RWPE2 (cell line): ENCODE measurements at regions not wholly inside any gene's neighbourhood (a gene's known extent, or its start where the extent isn't known, plus 50 kb on each side); places are given as distances from the start of the nearest gene placed in this dataset.

ENCODE experiments used
- ATAC-seq: fragments of 200-7000 bp; cut with Tn5 transposase; 3 replicates; pipeline ENCODE4 v1.9.1; 2021; ENCODE audit warnings: low read depth
- DNase-seq: peaks from one replicate; pipeline ENCODE4 v3.0.0-alpha.2; 2020; ENCODE audit warnings: low spot score
- H3K27ac ChIP-seq: fragments of 450-650 bp; 2 replicates; pipeline ENCODE4 v1.5.1; 2017; ENCODE audit warnings: mild to moderate bottlenecking; ENCODE audit not compliant: poor library complexity, severe bottlenecking
- H3K27me3 ChIP-seq: fragments of 250-450 bp; sonication (Bioruptor Pico); 2 replicates; pipeline ENCODE4 v1.5.1; 2021; ENCODE audit warnings: mild to moderate bottlenecking, moderate library complexity; ENCODE audit not compliant: insufficient read depth, poor library complexity, severe bottlenecking
- H3K36me3 ChIP-seq: fragments of 250-450 bp; sonication (Bioruptor Pico); 2 replicates; pipeline ENCODE4 v1.5.1; 2020; ENCODE audit warnings: low read depth, mild to moderate bottlenecking, moderate library complexity
- H3K4me1 ChIP-seq: fragments of 250-450 bp; sonication (Bioruptor Pico); 2 replicates; pipeline ENCODE4 v1.5.1; 2021; ENCODE audit warnings: mild to moderate bottlenecking, moderate library complexity; ENCODE audit not compliant: insufficient read depth, poor library complexity, severe bottlenecking
- H3K4me3 ChIP-seq: fragments of 250-450 bp; sonication (Bioruptor Pico); 2 replicates; pipeline ENCODE4 v1.5.1; 2021; ENCODE audit warnings: mild to moderate bottlenecking, moderate library complexity; ENCODE audit not compliant: severe bottlenecking
- H3K9me3 ChIP-seq: fragments of 250-450 bp; sonication (Bioruptor Pico); 2 replicates; pipeline ENCODE4 v1.5.1; 2021; ENCODE audit warnings: mild to moderate bottlenecking, moderate library complexity; ENCODE audit not compliant: severe bottlenecking
- CTCF ChIP-seq: fragments of 450-650 bp; IDR thresholded peaks from one replicate; pipeline ENCODE4 v1.5.1; 2017; ENCODE audit warnings: mild to moderate bottlenecking, moderate library complexity; ENCODE audit not compliant: poor library complexity, severe bottlenecking

- no peak for ATAC-seq
- no peak overlapping the region for H3K4me3 ChIP-seq
- H3K27me3 ChIP-seq = peaks cover 36% of the 10 kb centered on the region
- DNase-seq = peak; percentile 38
- no peaks in the 10 kb centered on the region for H3K36me3 ChIP-seq
- no peaks in the 10 kb centered on the region for H3K9me3 ChIP-seq
- no peak overlapping the region for H3K27ac ChIP-seq
- H3K4me1 ChIP-seq = no peaks in the 10 kb centered on the region
- no peak for TF ChIP-seq CTCF
Measured at GRCh38 chr13:111895896-111896821, 170.8 kb upstream of the SOX1 start.

GRCh38 chr13:111897178-111897845 lies 169.6 kb upstream of the SOX1 start:
- Histone ChIP-seq H3K27me3 (peaks cover 24% of the 10 kb centered on the region), H3K27ac (no peak overlapping the region), H3K9me3 (no peaks in the 10 kb centered on the region), H3K4me1 (no peaks in the 10 kb centered on the region), H3K36me3 (no peaks in the 10 kb centered on the region), H3K4me3 (no peak overlapping the region)
- TF ChIP-seq CTCF = no peak
- ATAC-seq (no peak), DNase-seq (peak; percentile 5)

- no peak for TF ChIP-seq CTCF
- Histone ChIP-seq H3K4me1 (no peaks in the 10 kb centered on the region), H3K27me3 (peaks cover 19% of the 10 kb centered on the region), H3K4me3 (no peak overlapping the region), H3K9me3 (no peaks in the 10 kb centered on the region), H3K36me3 (no peaks in the 10 kb centered on the region), H3K27ac (no peak overlapping the region)
- no peak for DNase-seq
- ATAC-seq = no peak
Measured at GRCh38 chr13:111897846-111898215, 169.1 kb upstream of the SOX1 start.

GRCh38 chr13:111898956-111899713 lies 167.8 kb upstream of the SOX1 start:
- Histone ChIP-seq H3K9me3 (no peaks in the 10 kb centered on the region), H3K4me3 (no peak overlapping the region), H3K27ac (no peak overlapping the region), H3K4me1 (no peaks in the 10 kb centered on the region), H3K27me3 (peaks cover 6% of the 10 kb centered on the region), H3K36me3 (no peaks in the 10 kb centered on the region)
- no peak for TF ChIP-seq CTCF
- ATAC-seq (no peak), DNase-seq (no peak)
